NCI-H748 treated with DMSO at 0.1 percent for 48 hours (cell line): ENCODE measurements at regions not wholly inside any gene's neighbourhood (a gene's known extent, or its start where the extent isn't known, plus 50 kb on each side); places are given as distances from the start of the nearest gene placed in this dataset.

Experiments used
- DNase-seq: peaks from one replicate; lab custom pipeline; 2025; lab: John Stamatoyannopoulos, UW

DNA sequence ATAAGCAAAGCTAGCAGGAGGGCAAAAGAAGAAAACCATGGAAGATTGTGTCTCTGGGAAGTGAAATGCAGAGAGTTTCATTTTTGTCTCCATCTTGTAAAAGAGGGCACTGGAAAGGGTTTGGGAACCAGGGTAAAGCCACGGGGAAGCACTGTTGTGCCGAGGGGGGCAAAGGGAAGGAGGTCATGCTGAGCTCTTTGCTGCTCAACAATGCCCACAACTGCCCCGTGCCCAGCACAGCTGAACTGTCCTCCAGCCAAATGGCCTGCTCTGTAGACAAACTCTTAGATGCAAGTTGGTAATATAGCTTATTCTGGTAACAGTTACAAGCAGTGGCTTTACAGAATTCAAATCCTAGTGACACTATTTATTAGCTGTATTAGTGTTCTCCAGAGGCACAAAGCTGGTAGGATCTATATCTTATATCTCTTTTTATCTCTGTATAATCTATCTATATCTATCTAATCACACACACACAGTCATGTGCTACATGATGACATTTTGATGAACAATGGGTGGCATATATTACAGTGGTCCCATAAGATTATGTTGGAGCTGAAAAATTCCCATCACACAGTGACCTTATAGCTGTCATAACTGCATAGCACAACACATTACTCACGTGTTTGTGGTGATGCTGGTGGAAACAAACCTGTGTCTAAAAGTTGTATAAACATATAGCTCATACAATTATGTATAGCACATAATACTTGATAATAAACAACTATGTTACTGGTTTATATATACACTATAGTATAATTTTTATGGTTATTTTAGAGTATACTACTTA is 203.4 kb upstream of the DDHD1 start:
- no peak for DNase-seq

DNA sequence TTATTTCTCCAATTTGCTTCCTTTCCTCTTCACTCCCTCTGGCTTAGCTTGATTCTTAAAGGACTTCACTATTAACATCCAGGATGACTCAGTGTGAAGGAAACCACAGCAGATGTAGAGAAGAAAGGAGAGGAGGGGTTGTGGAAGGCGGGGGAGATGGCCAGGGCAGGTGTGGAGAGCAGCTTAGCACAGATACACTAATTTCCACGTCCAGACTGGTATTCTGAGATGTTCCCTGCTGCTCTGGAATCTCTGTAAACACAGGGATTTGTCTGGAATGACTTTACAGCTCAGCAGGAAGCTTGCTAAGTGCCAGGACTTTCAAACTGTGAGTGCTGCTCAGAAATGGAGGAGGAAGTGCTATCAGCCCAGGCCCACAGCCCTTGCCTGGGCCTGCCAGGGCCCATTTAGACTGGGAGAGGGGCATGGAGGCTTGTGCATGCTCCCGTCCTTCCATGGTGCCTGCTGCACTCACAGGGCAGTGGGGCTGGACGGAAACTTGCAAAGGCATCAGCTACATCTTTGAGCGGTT is 202.5 kb upstream of the DDHD1 start:
- no peak for DNase-seq

DNA sequence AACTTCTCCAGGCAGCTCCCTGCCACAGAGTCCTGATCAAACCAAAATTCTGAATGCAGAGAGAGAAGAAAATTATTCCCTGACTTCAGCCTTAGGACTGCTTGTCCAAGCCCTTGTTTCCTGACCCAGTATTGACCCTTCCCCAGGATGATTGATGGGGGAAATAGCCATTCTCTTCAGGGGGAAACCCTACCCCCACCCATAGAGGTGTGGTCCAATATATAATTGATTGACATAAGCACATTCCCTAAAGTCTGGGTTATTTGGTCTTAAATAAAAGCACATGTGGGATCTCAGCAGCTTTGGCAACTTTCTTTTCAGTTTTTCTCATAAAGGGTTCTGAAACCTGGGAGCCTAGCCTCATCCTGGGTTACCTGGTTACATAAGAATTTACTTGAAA is 201.2 kb upstream of the DDHD1 start:
- DNase-seq, result no peak

DNA sequence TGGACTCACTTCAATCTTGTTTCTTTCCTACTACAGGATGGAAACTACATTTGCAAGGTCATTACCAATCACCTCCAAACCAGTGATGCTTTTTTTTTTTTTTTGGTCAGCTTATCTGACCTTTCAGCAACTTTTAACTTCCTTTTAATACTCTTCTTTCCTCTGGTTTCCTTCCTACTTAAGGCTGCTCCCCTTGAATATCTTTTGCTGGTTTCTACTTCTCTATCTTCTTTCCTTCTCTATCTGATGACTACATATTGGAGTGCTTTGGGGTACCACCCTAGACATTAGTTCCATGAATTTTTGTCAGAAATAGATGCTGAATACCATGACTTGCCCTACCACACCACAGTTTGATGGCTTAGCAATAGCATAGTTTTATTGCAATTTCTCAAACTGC is 197.7 kb upstream of the DDHD1 start:
- DNase-seq, result no peak

DNA sequence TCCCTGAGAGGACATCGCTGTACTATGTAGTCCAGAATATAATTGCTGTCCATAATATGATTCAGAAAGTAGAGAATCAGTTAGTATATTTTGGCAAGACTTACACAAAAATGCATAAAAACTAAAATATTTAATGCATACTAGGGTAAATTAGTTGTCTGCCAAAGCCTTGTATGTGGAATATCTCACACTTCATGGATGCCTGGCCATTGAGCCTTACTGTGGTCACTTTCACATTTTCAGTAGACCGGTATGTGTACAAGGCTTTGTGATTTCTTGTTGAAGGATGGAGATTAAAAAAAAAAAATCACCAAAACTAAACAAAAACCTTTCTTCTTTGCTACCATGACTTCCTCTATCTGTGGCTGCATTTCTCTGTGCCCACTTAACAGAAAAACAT is 197.3 kb upstream of the DDHD1 start:
- no peak for DNase-seq

DNA sequence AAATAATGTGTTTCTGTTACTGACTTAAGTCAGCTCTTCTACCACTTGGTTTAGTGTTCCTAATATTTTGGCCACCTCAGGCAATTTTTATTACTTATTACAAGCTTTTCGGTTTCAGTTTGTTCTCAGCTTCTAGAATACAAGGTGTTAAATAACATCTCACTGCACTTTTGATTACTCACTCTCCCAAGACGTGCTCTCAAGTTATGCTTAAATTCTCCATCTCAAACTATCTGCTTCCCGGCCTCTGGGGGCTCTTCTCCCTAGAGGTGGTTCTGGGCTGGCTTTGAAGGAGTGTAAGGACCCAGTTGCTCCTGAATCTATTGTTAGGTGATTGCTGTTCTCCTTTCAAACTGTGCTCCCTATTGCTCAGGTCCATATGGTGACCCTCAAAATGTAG is 193.9 kb upstream of the DDHD1 start:
- no peak for DNase-seq

DNA sequence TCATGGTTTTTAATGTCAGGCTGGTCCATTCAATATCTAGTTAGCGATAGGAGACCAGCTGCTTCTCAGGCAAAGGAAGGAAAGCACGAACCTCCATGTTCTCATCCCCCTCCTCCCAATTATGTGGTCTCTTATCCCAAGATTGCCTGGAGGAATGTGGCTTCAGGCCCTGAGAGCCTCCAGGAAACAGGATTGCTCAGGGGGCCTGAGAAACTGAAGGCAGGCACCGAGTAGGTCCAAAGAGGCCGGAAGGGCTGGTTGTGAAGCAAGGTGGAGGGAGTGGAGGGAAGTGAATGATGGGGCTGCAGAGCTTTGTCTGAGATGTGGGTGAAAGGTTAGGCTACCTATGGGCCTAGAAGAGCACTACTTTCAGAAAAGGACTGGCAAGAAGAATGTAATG is 188.2 kb upstream of the DDHD1 start:
- DNase-seq, result no peak

DNA sequence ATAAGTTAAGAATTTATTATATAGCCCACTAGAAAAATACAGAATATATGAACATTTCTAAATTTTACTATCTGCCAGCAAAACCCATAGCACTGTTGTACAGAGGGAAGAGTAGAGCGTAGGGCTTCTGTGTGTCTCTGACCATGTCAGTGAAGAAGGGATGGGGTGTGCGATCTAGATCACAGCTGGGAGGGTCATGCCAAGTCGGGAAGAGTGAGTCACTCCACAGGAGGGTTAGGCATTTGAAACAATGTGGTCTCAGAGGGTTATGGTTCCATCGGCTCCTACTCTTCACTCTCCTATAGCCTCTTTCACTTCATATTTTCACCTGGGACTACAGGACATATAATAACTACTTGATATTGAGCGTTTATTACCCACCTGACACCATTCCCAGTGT is 185.1 kb upstream of the DDHD1 start:
- DNase-seq, result no peak

DNA sequence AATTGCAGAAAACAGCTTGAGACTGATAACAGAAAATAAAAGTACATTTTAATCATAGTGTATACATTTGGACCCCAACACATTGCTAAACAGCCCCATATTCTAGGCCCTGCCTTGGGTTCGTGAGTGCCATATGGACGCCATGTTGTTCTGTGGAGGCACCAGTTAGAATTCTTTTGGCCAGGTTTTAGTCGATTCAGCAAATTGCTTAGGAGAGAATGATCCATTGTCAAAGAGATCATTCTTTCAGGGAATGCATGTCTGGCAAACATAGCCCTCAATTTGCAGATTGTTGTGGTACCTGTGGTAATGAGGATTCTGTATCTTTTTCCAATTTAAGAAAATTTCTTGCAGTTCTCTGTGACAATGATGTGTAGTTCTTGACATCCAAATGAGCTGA is 183.6 kb upstream of the DDHD1 start:
- no peak for DNase-seq

DNA sequence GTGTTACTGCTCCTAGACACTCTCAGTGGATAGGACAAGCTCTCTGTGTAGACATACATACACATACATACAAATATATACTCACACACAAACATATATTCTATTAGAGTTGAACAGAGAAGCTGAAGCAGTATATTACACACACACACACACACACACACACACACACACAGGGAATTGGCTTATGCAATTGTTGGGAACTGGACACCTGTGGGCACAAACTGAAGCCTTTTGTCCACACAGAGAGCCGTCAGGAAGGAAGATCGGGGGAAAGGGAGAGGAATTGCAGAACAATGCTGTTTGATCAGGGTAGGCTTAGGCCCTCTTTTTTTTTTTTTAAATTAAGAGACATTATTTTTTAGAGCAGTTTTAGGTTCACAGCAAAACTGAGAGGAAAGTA is 180.7 kb upstream of the DDHD1 start:
- no peak for DNase-seq

DNA sequence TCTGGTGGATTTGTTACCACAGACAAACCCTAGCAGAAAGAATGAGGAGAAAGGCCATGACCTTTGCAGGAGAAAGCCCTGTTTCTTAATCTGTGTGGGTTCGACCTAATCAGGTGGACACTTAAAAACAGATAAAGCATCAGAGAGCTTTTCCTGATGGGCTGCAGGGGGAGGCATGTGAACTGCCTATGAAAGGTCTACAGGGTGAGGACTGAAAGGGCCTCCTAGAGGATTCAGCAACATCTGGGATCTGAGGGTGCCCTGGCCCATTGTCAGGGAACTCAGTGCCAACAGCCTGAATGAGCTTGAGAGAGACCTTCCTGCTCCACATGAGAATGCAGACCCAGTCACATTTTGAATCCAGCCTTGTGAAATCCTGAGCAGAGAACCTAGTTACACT is 178.8 kb upstream of the DDHD1 start:
- no peak for DNase-seq

DNA sequence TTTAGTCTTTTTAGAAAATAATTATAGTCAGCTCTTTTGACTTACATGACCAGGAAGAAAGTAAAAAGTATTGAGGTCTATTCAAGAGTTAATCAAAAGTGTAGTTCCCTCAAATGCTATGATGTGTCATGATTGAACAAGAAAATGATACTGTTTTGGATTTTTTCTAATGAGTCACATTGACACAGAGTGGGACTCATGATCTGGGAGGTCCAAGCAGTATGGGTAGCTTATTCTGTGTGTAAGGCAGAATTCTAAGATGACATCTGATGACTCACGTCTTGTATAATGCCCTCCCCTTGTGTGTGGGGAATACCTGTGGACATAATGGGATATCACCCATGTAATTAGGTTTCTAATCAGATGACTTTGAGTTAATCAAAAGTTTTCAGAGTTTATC is 178.1 kb upstream of the DDHD1 start:
- no peak for DNase-seq

DNA sequence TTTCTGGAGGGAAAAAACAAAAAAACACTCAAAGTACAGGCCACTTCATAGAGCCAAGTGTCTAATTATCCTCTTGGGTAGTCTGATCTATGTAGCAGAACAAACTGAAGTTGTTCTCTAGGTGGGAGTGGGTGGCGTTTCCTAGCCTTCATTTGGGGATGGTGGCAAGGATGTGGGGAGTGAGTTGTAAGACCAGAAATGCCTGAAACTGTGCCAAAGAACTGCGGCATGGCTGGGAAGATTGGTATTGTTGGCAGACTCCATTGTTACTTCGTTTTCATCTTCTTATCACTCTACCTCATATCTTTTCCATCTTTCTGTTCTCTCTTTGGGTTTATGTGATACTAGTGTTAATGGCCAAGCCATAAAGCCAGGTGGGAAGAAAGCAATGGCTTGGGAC is 177.3 kb upstream of the DDHD1 start:
- no peak for DNase-seq

DNA sequence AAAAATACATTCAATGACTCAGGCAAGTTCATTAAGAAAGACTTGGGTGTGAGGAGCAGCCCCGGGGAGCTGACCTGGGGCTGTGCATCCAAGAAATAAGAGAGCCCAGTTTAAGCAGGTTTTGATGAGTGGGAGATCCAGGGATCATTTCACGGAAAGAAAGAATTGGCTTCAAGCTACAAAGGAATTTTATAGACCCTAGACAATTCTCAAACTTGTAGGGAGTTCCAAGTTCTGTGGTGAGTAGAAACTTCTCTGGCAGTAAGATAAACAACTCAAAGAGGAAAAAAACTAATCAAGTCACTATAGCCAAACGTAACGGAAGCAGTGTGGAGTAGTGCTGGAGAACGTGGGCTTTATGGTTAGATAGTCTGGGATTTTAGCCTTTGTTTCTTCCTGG is 175.7 kb upstream of the DDHD1 start:
- DNase-seq, result no peak

DNA sequence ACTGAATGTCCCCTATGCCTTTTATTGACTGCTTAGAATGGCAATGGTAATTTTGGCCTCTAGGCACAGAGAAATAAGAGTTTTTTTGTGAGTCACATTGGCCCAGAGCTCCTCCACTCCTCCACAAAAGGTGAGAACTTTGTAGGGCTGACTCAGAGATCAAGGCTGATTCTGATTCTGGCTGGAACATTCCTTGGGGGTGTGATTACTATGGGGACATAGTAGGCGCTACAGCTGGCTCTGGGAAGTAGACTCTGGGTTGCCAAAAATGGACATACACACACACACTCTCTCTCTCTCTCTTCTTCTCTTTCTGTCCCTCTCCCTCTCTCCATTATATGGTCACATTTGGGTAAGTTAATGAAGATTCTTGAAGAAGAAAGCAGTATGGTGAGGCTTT is 174.6 kb upstream of the DDHD1 start:
- DNase-seq, result no peak

DNA sequence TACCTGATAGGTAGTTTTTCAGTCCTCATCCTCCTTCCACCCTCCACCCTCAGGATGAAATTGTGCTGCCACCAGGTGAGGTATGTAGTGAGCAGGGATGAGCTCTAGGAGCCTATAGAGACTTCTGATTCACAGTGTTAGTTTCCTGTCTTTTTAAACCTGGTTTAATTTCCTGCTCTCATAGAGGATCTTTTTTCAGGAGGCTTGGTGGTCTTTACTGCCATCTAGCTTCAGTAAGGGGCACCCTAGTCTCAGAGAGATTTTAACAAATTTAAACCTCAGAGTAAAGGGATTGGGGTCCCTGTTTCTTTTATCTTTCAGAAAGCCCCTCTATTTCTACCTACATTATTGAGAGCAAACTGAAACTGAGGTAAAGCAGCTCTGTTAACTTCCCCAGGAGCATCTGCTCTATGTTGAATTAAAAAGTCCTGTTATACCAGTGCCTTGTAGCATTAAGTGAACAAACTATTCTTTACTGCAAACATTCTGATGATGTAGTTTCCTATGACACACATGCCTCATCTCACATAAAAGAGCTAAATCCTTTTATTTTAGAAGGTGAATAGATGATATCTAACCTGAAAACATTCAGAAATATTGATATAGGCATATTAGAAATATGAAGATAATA is 172.2 kb upstream of the DDHD1 start:
- DNase-seq, result peak; percentile 18

DNA sequence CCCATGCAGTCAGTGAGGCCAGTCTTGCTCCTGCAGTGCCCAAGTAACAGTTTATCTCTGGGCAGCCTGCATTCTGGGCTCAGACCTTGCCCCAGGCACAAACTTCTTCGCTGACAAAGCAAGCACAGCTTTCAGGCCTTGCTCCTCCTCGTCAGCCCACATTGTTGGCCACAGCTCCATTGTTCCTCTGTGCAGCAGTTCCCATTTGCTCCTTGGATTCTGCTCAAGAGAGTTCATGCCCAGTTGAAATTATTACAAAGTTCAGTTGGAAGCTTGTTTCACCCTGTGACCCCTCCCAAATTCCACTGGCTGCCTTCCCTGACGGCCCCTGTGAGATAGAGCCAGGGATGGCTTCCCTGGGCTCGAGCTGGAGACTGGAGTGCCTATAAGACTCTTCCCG is 163.4 kb upstream of the DDHD1 start:
- no peak for DNase-seq

DNA sequence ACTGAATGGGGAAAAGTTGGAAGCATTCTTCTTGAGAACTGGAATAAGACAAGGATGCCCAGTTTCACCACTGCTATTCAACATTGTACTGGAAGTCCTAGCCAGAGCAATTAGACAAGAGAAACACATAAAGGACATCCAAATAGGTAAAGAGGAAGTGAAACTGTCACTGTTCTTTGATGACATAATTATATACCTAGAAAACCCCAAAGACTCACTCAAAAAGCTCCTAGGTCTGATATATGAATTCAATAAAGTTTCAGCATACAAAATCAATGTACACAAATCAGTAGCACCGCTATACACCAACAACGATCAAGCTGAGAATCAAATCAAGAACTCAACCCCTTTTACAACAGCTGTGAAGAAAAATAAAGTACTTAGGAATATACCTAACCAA is 157.3 kb upstream of the DDHD1 start:
- DNase-seq, result no peak

DNA sequence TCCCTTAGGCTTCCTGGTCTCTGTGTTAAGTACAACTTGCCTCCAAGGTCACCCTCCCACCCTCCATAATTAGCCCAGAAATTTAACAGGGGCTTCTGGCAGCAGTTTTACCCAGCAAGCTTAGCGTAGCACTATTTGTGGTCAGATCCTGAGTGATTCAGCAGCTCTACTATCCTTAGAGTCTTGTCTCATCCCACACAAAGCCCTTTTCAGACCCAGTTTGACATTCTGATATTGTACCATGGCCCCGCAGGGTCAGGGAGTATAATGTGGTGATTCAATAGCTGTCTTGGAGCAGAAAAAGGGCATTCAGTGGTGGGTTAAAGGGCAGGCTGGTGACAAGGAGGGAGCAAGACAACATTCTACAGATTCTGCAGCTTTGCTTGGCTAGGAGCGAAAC is 153.8 kb upstream of the DDHD1 start:
- DNase-seq, result no peak

DNA sequence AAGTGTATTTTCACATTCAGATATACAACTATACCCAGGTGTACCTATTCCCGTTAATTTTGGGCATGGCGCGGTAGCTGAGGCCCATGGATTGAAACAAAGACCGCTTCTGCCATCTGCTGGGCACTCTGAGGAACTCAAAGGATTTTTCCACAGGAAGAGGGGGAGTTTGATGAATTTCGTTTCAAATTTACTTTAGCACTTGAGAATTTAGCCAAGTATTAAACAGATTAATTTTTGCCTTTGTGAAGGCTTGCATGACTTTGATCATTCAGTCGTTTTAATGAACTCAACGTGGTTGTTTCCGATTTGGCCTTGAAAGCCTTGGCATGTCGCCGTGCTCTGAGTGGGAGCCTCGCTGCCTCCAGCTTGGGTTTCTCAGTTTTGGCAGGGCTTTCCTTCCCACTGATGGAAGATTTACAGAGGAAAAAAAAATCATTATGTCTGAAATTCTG is 153.2 kb upstream of the DDHD1 start:
- DNase-seq, result peak; percentile 32

DNA sequence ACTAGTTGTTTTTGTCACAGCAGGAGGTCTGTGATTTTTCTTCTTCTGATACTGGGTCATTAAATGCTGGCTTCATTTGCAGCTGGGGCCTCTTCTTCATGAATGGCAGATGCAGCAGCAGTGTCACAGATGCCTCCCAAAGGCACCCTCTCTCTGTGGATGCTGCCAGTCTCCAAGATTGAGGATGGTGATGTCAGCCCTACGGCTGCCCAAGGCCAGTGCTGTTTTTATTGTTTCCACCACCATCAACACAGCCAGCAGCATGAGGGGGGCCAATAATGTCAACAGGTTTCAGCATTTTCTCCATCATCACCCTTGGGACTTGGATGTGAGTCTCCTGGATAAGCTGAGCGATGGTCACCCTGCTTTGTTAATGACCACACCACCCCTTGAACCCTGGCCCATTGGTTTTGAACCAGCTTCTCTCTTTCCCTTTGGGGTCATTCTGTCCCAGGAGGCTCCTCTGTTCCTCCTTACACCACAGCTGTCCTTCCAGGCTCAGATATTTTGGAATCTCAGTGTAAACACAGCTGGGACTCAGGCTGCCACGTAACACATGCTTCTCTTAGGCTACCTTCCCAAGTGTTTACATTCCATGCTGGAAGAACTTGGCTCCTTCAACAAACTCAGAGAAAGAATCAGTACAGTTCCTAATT is 151.7 kb upstream of the DDHD1 start:
- DNase-seq, result no peak

DNA sequence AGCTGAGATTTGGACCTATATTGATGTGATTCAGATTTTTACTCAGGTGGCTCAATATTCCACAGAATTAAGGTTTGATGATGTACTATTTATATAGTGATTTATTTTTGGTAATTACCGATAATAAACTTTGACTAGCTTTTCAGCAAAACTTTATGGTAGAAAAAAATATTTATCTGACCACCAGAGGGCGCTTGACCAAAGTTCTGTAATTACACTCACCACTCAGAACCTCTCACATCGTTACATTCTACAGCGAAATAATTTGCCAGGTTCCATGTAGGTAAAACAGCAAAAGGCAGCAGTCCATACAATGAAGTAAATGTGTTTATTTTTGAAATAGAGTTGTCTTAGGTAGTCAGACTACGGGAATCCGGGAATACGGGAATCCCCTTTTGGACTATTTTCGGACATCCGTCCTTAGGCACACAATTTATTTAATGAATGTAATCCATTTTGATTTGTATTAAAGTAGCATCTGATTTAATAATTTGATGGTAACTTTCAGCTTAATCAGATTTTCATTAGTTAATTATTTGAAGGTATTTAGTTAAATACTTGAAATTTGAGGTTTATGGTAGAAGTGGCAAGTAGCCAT is 143.0 kb upstream of the DDHD1 start:
- peak; percentile 29 for DNase-seq

DNA sequence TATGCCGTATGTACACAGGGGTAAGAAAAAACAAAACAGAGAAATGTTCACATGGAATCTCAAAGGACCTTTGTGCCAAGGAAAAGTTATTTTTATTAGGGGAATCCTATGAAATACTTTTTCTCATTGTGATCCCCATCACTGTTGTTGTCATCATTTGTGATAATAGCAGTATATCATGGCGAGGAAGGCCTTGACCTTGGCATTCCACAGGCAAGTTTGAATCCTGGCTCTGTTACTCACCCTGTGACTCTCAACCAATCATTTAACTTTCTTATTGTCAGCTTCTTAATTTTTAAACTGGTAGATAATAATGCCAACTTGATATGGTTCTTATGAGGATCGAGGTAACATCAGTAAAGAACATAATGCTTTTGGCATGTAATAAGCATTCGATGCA is 142.2 kb upstream of the DDHD1 start:
- no peak for DNase-seq
